Transverse colon (tissue), 4 donors: ENCODE measurements at regions not wholly inside any gene's neighbourhood (a gene's known extent, or its start where the extent isn't known, plus 50 kb on each side); places are given as distances from the start of the nearest gene placed in this dataset.

Experiments
- DNase-seq: peaks from one replicate; pipeline ENCODE4 v3.0.0-alpha.2; 2019
- H3K27ac ChIP-seq, 4 donors: fragments of 200-600 bp; sonication (generic); 2 replicates each; pipeline ENCODE4 v1.5.1; 2016 to 2018; ENCODE audit warnings: inconsistent platforms in 4 of 4
- H3K27me3 ChIP-seq: fragments of 200-600 bp; sonication (generic); 2 replicates; pipeline ENCODE4 v1.5.1; 2017; ENCODE audit warnings: inconsistent platforms
- H3K36me3 ChIP-seq, 4 donors: fragments of 200-600 bp; sonication (generic); 2 replicates each; pipeline ENCODE4 v1.5.1; 2017 to 2019; ENCODE audit warnings: inconsistent platforms in 4 of 4
- H3K4me1 ChIP-seq, 4 donors: fragments of 200-600 bp; sonication (generic); 2 replicates each; pipeline ENCODE4 v1.5.1; 2017 to 2020; ENCODE audit warnings: inconsistent platforms in 4 of 4
- H3K4me3 ChIP-seq, 4 donors: fragments of 200-600 bp; sonication (generic); 1 replicate in 1 of 4; 2 replicates in 3 of 4; pipeline versions ENCODE4 v1.5.1 to v1.6.1; 2017 to 2019; ENCODE audit warnings: inconsistent platforms in 4 of 4
- H3K9me3 ChIP-seq, 2 donors: fragments of 200-600 bp; sonication (generic); 2 replicates each; pipeline ENCODE4 v1.5.1; 2017 to 2019; ENCODE audit warnings: inconsistent platforms in 2 of 2
- EP300 ChIP-seq: sonication (generic); formaldehyde crosslinking; IDR thresholded peaks from one replicate; pipeline ENCODE4 v1.6.1; 2017; ENCODE audit warnings: antibody characterized with exemption, low read depth
- POLR2A ChIP-seq: fragments of 450-650 bp; IDR thresholded peaks from one replicate; pipeline ENCODE4 v1.6.1; 2016; ENCODE audit warnings: antibody characterized with exemption, mild to moderate bottlenecking, moderate library complexity
- POLR2AphosphoS5 ChIP-seq, 3 donors: sonication (generic); formaldehyde crosslinking; IDR thresholded peaks; one replicate each; pipeline ENCODE4 v1.6.1; 2016; ENCODE audit warnings: antibody characterized with exemption in 3 of 3
- WGBS, 2 donors: methylation state at CpG; one replicate each; pipeline ENCODE4 v1.1.5; 2018; ENCODE audit warnings: low coverage in 1 of 2; 5-methylcytosine and 5-hydroxymethylcytosine counted together
- in situ Hi-C, 4 donors: fragments of 200-750 bp; cut with MboI; loops; one replicate each; pipeline versions ENCODE4 v1.15.0 to v1.15.1; 2017; ENCODE audit warnings: low sequenced_read_pairs in 3 of 4, low pct_ligation_motif_present in 1 of 4, low pct_unique_long_range_greater_than_20kb in 1 of 4
- intact Hi-C: fragments of 100-400 bp; cut with DNase I; formaldehyde crosslinking; loops from one replicate; pipeline ENCODE4 v1.15.1; 2023; ENCODE audit warnings: low total_unique reads
- TF ChIP-seq, protein P1 (sequence below), 5 experiments: fragments of 200-600 bp in 3 of 5; fragments of 450-650 bp in 2 of 5; sonication (generic) in 3 of 5; IDR thresholded peaks; 1 replicate in 2 of 5; 2 replicates in 3 of 5; pipeline ENCODE4 v1.5.1; 2016 to 2017; ENCODE audit warnings: antibody characterized with exemption in 5 of 5, inconsistent platforms in 3 of 5, mild to moderate bottlenecking in 2 of 5, moderate library complexity in 1 of 5

DNA sequence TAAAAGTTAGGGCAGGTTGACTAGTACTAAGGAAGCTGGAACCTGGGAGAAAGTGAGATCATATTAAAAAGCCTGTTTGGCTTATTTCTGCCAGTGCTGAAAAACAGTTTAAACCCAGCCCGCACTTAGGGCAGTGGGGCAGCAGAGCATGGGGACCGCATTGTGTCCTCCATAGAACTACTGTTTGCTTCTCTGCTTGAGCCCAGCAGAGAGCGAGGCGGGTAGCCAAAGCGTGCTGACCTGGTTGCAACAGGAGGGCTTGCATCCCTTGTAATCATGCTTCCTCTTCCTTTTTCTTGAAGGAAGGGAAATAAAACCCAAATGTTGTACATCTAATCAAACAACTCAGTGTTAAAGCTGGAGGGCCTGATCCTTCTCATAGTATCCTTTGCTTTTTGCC lies 82.5 kb upstream of the HOXC13 start:
- Histone ChIP-seq H3K9me3 (no peaks in the 10 kb centered on the region), H3K27ac (no peak overlapping the region), H3K4me1 (no peaks in the 10 kb centered on the region), H3K36me3 (no peaks in the 10 kb centered on the region), H3K4me3 (no peak overlapping the region), H3K27me3 (peaks cover 26% of the 10 kb centered on the region)
- in situ Hi-C loops (no loop called here), intact Hi-C loops (no loop called here)
- WGBS, 2 donors = 84% methylated on average over 5 of the region's 5 CpGs; no CpG with 5 or more reads in 1 of the 2 donors
- no peak for TF ChIP-seq POLR2A
- TF ChIP-seq, protein P1, sequence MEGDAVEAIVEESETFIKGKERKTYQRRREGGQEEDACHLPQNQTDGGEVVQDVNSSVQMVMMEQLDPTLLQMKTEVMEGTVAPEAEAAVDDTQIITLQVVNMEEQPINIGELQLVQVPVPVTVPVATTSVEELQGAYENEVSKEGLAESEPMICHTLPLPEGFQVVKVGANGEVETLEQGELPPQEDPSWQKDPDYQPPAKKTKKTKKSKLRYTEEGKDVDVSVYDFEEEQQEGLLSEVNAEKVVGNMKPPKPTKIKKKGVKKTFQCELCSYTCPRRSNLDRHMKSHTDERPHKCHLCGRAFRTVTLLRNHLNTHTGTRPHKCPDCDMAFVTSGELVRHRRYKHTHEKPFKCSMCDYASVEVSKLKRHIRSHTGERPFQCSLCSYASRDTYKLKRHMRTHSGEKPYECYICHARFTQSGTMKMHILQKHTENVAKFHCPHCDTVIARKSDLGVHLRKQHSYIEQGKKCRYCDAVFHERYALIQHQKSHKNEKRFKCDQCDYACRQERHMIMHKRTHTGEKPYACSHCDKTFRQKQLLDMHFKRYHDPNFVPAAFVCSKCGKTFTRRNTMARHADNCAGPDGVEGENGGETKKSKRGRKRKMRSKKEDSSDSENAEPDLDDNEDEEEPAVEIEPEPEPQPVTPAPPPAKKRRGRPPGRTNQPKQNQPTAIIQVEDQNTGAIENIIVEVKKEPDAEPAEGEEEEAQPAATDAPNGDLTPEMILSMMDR (IDR thresholded peaks at IDR 0.05) = no peak
- no peak for TF ChIP-seq POLR2AphosphoS5 (IDR thresholded peaks at IDR 0.05)
- no peak for TF ChIP-seq EP300
- no peak for DNase-seq

DNA sequence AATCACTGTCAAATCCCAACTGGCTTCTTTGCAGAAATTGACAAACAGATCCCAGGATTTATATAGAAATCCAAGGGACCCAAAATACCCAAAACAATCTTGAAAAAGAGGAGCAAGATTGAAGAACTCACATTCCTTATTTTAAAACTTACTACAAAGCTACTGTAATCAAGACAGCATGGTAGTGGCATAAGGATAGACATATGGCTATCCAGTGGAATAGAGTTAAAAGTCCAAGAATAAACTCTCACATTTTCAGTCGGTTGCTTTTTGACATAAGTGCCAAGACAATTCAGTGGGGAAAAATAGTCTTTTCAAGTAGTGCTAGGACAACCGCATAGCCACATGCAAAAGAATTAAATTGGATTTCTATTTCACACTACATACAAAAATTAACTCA lies 81.0 kb upstream of the HOXC13 start:
- no peak for TF ChIP-seq EP300
- TF ChIP-seq, protein P1 (IDR thresholded peaks at IDR 0.05) = no peak
- no peak for TF ChIP-seq POLR2AphosphoS5 (IDR thresholded peaks at IDR 0.05)
- TF ChIP-seq POLR2A = no peak
- intact Hi-C loops = no loop called here

DNA sequence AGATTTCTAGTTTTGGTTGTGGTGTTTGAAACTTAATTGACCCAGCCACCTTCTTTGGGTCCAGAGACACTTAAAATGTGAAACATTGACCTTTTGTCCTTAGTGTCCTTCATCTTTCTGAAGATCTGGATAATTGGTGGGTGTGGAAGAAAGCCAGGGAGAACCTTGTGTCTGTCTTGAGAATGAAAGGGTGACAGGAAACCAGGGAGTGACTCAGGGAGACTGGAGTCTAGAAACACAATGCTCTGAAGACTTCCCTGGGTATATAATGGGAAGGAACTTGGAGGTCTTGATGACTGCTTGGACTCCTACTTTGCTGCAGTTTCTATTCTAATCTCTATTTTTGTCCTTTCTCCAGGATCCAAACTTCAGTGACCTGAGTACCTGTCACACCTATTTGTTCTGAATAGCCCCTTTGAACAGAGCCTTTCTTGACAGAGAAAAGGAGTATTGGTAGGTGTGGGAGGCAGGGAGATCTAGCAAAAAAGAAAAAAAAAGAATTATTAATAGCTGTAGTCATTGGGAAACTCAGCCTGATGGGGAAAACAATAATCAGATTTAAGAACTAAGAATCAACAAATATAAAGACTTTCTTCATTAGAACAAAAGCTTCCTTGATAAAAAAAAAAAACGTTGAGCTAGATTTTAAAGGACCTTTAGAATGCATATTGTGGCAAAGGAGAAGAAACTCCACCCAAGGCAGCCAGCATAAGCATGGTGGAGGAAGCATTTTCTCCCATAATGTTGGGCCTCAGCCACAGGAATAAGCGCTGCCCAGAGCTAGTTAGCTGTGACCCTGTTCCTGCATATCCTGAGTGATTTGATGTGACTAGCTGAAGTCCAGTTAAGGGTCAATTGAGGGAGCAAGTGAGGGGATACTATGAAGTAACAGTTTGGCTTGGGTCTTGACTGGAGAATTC lies 77.9 kb upstream of the HOXC13 start:
- peaks cover 26% of the 10 kb centered on the region for H3K27me3 ChIP-seq
- no peak overlapping the region for H3K27ac ChIP-seq
- no peaks in the 10 kb centered on the region for H3K9me3 ChIP-seq
- no peaks in the 10 kb centered on the region for H3K36me3 ChIP-seq
- H3K4me1 ChIP-seq = no peaks in the 10 kb centered on the region
- intact Hi-C loops (no loop called here), in situ Hi-C loops (no loop called here)
- WGBS, 2 donors = 11 to 52% methylated on average over 1 to 2 of the region's 2 CpGs
- TF ChIP-seq POLR2AphosphoS5 (IDR thresholded peaks at IDR 0.05) = no peak
- TF ChIP-seq POLR2A = no peak
- TF ChIP-seq, protein P1 (IDR thresholded peaks at IDR 0.05) = no peak
- TF ChIP-seq EP300 = no peak
- DNase-seq = no peak
- no peak overlapping the region for H3K4me3 ChIP-seq

More for the DNA sequence above, 81.0 kb upstream of the HOXC13 start:
- in situ Hi-C loops = no loop called here
- no peak for DNase-seq
- H3K4me3 ChIP-seq = no peak overlapping the region
- H3K27ac ChIP-seq = no peak overlapping the region
- H3K36me3 ChIP-seq = no peaks in the 10 kb centered on the region
- WGBS, 2 donors = 87 to 96% methylated on average over 2 of the region's 2 CpGs
- no peaks in the 10 kb centered on the region for H3K9me3 ChIP-seq
- peaks cover 18% of the 10 kb centered on the region for H3K27me3 ChIP-seq
- H3K4me1 ChIP-seq = no peaks in the 10 kb centered on the region

DNA sequence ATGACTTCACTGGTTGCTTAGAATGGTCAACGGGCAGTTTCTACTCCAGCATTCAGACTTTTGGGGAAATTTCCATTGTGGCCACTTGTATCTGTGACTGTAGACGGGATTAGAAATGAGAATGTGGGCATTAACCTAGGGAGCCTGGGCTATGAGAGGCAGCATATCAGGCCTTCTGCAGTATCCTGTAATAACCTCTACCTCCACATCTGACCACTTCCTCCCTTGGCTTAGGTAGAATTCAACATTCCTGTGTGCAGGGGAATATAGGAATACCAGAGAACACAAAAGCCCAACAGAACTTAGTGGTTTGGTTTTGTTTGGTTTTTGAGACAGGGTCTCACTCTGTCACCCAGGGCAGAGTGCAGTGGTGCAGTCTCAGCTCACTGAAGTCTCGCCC lies 76.4 kb upstream of the HOXC13 start:
- in situ Hi-C loops (no loop called here), intact Hi-C loops (no loop called here)
- DNase-seq = no peak
- H3K27ac ChIP-seq = no peak overlapping the region
- no peak overlapping the region for H3K4me3 ChIP-seq
- 53% methylated on average over 3 of the region's 3 CpGs; no CpG with 5 or more reads in 1 of the 2 donors for WGBS, 2 donors
- no peaks in the 10 kb centered on the region for H3K4me1 ChIP-seq
- no peak for TF ChIP-seq POLR2AphosphoS5 (IDR thresholded peaks at IDR 0.05)
- no peak for TF ChIP-seq POLR2A
- TF ChIP-seq EP300 = no peak
- TF ChIP-seq, protein P1 (IDR thresholded peaks at IDR 0.05) = no peak
- H3K27me3 ChIP-seq = peaks cover 26% of the 10 kb centered on the region
- no peaks in the 10 kb centered on the region for H3K36me3 ChIP-seq
- no peaks in the 10 kb centered on the region for H3K9me3 ChIP-seq
